ENCODE measurements at regions not wholly inside any gene's neighbourhood (a gene's known extent, or its start where the extent isn't known, plus 50 kb on each side); places are given as distances from the start of the nearest gene placed in this dataset.

DNA sequence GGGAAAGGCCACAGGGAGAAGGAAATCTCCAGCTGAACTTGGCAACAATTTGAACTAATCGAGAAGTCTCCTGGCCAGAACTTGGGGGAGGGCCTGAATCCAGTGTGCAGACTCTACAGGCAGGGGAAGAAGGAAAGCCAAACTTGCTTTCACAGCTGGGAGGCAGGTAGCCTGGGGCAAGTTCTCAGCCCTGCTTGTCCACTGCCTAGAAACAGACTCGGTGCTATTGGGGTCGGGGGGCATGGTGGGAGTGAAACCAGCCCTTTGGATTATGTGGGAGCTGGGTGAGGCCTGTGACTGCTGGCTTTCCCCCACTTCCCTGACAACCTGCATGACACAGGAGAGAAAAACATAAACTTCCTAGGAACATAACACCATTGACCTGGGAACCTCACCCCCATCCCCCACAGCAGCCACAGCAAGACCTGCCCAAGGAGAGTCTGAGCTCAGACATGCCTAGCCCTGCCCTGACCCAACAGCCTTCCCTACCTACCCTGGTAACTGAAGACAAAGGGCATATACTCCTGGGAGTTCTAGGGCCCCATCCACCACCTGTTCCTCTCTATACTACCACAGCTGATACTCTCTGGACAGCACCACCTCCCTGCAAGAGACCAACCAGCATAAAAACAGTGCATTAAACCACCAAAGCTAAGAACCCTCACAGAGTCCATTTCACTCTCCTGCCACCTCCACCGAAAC lies 103.7 kb upstream of the MNS1 start:
- POLR2A ChIA-PET, result interaction anchor here (2.1 kb wide), 1 partner anchor 35 kb away, joined by 10 read pairs; no protein-coding TSS in a partner anchor

DNA sequence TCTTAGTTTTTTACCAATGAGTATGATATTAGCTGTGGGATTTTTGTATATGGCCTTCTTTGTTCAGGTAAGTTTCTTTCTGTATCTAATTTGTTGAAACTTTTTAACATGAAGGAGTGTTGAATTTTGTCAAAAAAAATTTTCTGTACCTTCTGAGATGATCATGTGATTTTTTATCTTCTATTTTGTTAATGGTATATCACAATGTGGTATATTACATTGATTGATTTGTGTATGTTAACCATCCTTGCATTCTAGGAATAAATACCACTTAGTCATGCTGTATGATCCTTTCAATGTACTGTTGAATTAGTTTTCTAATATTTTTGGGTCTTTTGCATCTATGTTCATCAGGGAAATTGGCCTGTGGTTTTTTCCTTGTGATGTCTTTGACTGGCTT lies 92.5 kb upstream of the MNS1 start:
- peaks cover 55% of the 10 kb centered on the region for H3K9me3 ChIP-seq (ENCODE audit: low read length)
- H2AFZ ChIP-seq (ENCODE audit: low read length), result no peak overlapping the region
- no TSS peak for BruUV-seq (replicated peaks)
- no peaks in the 10 kb centered on the region for H4K20me1 ChIP-seq (ENCODE audit: insufficient read depth, low read length)
- no peak overlapping the region for H3K4me2 ChIP-seq (ENCODE audit: low read length)
- H3K27ac ChIP-seq (ENCODE audit: low read depth, low read length, poor library complexity, severe bottlenecking), result no peak overlapping the region
- intact Hi-C loops (cut with micrococcal nuclease; ENCODE audit: unreplicated experiment), result no loop called here
- no peak for DNase-seq (ENCODE audit: low spot score)
- no peaks in the 10 kb centered on the region for H3K79me2 ChIP-seq (ENCODE audit: insufficient read depth, low read depth, low read length)
- no peaks in the 10 kb centered on the region; the same call in 1 of the 2 replicates for H3K36me3 ChIP-seq (ENCODE audit: insufficient read depth, low read length)
- CTCF ChIA-PET (ENCODE audit: unreplicated experiment), result no interaction called here
- no peaks in the 10 kb centered on the region for H3K4me1 ChIP-seq (ENCODE audit: insufficient read depth, low read length, poor library complexity, severe bottlenecking)
- TF ChIP-seq, protein P1, sequence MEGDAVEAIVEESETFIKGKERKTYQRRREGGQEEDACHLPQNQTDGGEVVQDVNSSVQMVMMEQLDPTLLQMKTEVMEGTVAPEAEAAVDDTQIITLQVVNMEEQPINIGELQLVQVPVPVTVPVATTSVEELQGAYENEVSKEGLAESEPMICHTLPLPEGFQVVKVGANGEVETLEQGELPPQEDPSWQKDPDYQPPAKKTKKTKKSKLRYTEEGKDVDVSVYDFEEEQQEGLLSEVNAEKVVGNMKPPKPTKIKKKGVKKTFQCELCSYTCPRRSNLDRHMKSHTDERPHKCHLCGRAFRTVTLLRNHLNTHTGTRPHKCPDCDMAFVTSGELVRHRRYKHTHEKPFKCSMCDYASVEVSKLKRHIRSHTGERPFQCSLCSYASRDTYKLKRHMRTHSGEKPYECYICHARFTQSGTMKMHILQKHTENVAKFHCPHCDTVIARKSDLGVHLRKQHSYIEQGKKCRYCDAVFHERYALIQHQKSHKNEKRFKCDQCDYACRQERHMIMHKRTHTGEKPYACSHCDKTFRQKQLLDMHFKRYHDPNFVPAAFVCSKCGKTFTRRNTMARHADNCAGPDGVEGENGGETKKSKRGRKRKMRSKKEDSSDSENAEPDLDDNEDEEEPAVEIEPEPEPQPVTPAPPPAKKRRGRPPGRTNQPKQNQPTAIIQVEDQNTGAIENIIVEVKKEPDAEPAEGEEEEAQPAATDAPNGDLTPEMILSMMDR (conservative IDR thresholded peaks at IDR 0.05; ENCODE audit: low read length), result no peak
- TF ChIP-seq EZH2phosphoT487 (IDR thresholded peaks at IDR 0.05; ENCODE audit: borderline replicate concordance, low read depth, low read length), result no peak
- H3K9me2 ChIP-seq (ENCODE audit: insufficient read depth, low read length), result no peaks in the 10 kb centered on the region
- H3K4me3 ChIP-seq (ENCODE audit: low read depth, low read length, poor library complexity, severe bottlenecking), result no peak overlapping the region
- POLR2A ChIA-PET, result interaction anchor here (1.0 kb wide), 1 partner anchor 24 kb away, joined by 4 read pairs; no protein-coding TSS in a partner anchor

More for the DNA sequence above, 103.7 kb upstream of the MNS1 start:
- no TSS peak for BruUV-seq (replicated peaks)
- no peak overlapping the region for H3K4me2 ChIP-seq (ENCODE audit: low read length)
- no peak overlapping the region for H3K27ac ChIP-seq (ENCODE audit: low read depth, low read length, poor library complexity, severe bottlenecking)
- no peaks in the 10 kb centered on the region for H3K9me3 ChIP-seq (ENCODE audit: low read length)
- no peaks in the 10 kb centered on the region for H3K79me2 ChIP-seq (ENCODE audit: insufficient read depth, low read depth, low read length)
- no peaks in the 10 kb centered on the region for H3K9me2 ChIP-seq (ENCODE audit: insufficient read depth, low read length)
- TF ChIP-seq, protein P1 (conservative IDR thresholded peaks at IDR 0.05; ENCODE audit: low read length), result no peak
- TF ChIP-seq EZH2phosphoT487 (IDR thresholded peaks at IDR 0.05; ENCODE audit: borderline replicate concordance, low read depth, low read length), result no peak
- DNase-seq (ENCODE audit: low spot score), result peak; percentile 58
- CTCF ChIA-PET (ENCODE audit: unreplicated experiment), result no interaction called here
- H3K36me3 ChIP-seq (ENCODE audit: insufficient read depth, low read length), result no peaks in the 10 kb centered on the region
- H3K4me1 ChIP-seq (ENCODE audit: insufficient read depth, low read length, poor library complexity, severe bottlenecking), result peaks cover 9% of the 10 kb centered on the region
- intact Hi-C loops (cut with micrococcal nuclease; ENCODE audit: unreplicated experiment), result no loop called here
- H4K20me1 ChIP-seq (ENCODE audit: insufficient read depth, low read length), result no peaks in the 10 kb centered on the region
- H3K4me3 ChIP-seq (ENCODE audit: low read depth, low read length, poor library complexity, severe bottlenecking), result no peak overlapping the region
- H2AFZ ChIP-seq (ENCODE audit: low read length), result no peak overlapping the region

DNA sequence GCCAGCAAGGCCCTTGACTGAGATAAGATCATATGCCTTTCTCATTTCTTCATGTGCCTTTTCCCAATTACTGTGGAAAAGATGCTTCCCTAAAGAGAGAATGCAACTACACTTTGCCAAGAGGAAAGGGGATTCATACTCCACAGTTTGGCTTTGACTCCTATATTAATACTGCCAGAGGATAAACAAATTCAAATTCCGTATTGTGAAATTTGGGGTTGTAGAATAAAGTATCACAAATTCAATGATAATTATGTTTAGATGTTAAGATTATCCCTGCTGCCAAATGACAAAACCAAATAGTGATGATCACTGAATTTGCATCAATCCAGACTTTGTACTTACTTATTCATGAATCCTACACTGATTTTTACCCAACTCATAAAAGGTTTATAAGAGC lies 88.5 kb upstream of the MNS1 start:
- Histone ChIP-seq H3K4me3 (ENCODE audit: low read depth, low read length, poor library complexity, severe bottlenecking) (no peak overlapping the region), H4K20me1 (ENCODE audit: insufficient read depth, low read length) (no peaks in the 10 kb centered on the region), H3K27ac (ENCODE audit: low read depth, low read length, poor library complexity, severe bottlenecking) (no peak overlapping the region), H2AFZ (ENCODE audit: low read length) (no peak overlapping the region), H3K4me1 (ENCODE audit: insufficient read depth, low read length, poor library complexity, severe bottlenecking) (no peaks in the 10 kb centered on the region), H3K4me2 (ENCODE audit: low read length) (no peak overlapping the region), H3K9me3 (ENCODE audit: low read length) (peaks cover 57% of the 10 kb centered on the region), H3K9me2 (ENCODE audit: insufficient read depth, low read length) (no peaks in the 10 kb centered on the region), H3K79me2 (ENCODE audit: insufficient read depth, low read depth, low read length) (no peaks in the 10 kb centered on the region), H3K36me3 (ENCODE audit: insufficient read depth, low read length) (no peaks in the 10 kb centered on the region; the same call in 1 of the 2 replicates)
- intact Hi-C loops (cut with micrococcal nuclease; ENCODE audit: unreplicated experiment), result no loop called here
- BruUV-seq (replicated peaks), result no TSS peak
- TF ChIP-seq, protein P1 (conservative IDR thresholded peaks at IDR 0.05; ENCODE audit: low read length), result no peak
- DNase-seq (ENCODE audit: low spot score), result no peak
- ChIA-PET CTCF (ENCODE audit: unreplicated experiment) (no interaction called here), POLR2A (no interaction called here)
